HepG2 (cell line): ENCODE measurements at regions not wholly inside any gene's neighbourhood (a gene's known extent, or its start where the extent isn't known, plus 50 kb on each side); places are given as distances from the start of the nearest gene placed in this dataset.

Experiments used
- ARID2 ChIP-seq: sonication (generic); formaldehyde crosslinking; IDR thresholded peaks from 2 replicates; pipeline ENCODE4 v1.8.1; 2022; ENCODE audit warnings: mild to moderate bottlenecking, missing genetic modification reagents, borderline replicate concordance
- ATAD3A ChIP-seq: sonication (generic); formaldehyde crosslinking; IDR thresholded peaks from 2 replicates; pipeline ENCODE4 v1.4.0; 2020; ENCODE audit warnings: missing genetic modification reagents
- ATF6 ChIP-seq: sonication (generic); formaldehyde crosslinking; conservative IDR thresholded peaks from 2 replicates; pipeline ENCODE4 v1.4.0; 2020; ENCODE audit warnings: missing genetic modification reagents
- ATM ChIP-seq: fragments of 450-650 bp; IDR thresholded peaks from 2 replicates; pipeline ENCODE4 v1.7.1; 2017; ENCODE audit warnings: mild to moderate bottlenecking, borderline replicate concordance
- CEBPZ ChIP-seq: IDR thresholded peaks from 2 replicates; pipeline ENCODE4 v1.6.1; 2012; ENCODE audit warnings: low read length, improper control_type of control experiment
- GATAD1 ChIP-seq: IDR thresholded peaks from 2 replicates; pipeline ENCODE4 v1.6.1; 2016; ENCODE audit warnings: missing genetic modification reagents, missing compliant biosample characterization
- HMG20A ChIP-seq: IDR thresholded peaks from 2 replicates; pipeline ENCODE4 v1.6.1; 2016; ENCODE audit warnings: borderline replicate concordance
- MYC ChIP-seq: sonication (generic); formaldehyde crosslinking; IDR thresholded peaks from 2 replicates; pipeline ENCODE4 v1.9.0; 2021; ENCODE audit warnings: missing genetic modification reagents, borderline replicate concordance
- NFIC ChIP-seq: IDR thresholded peaks from 2 replicates; pipeline ENCODE4 v1.6.1; 2012; ENCODE audit warnings: mild to moderate bottlenecking, low read length, inconsistent platforms
- SMAD1 ChIP-seq: sonication (generic); formaldehyde crosslinking; IDR thresholded peaks from 2 replicates; pipeline ENCODE4 v1.4.0; 2020; ENCODE audit warnings: missing genetic modification reagents, low read depth, mild to moderate bottlenecking, borderline replicate concordance
- SSRP1 ChIP-seq: IDR thresholded peaks from 2 replicates; pipeline ENCODE4 v1.6.1; 2016; ENCODE audit warnings: control low read depth
- TAF15 ChIP-seq: fragments of 200-400 bp; formaldehyde crosslinking; IDR thresholded peaks from one replicate; pipeline ENCODE4 v1.6.1; 2018; ENCODE audit warnings: mild to moderate bottlenecking, low read depth, low read length; ENCODE audit not compliant: poor library complexity, severe bottlenecking
- TIGD3 ChIP-seq: sonication (generic); formaldehyde crosslinking; IDR thresholded peaks from 2 replicates; pipeline ENCODE4 v1.5.1; 2020; ENCODE audit warnings: mild to moderate bottlenecking, missing genetic modification reagents, borderline replicate concordance
- ZNF10 ChIP-seq: sonication (generic); formaldehyde crosslinking; IDR thresholded peaks from 2 replicates; pipeline ENCODE4 v1.4.0; 2020; ENCODE audit warnings: mild to moderate bottlenecking, low read depth, missing genetic modification reagents, borderline replicate concordance
- ZNF142 ChIP-seq: sonication (generic); formaldehyde crosslinking; IDR thresholded peaks from 2 replicates; pipeline ENCODE4 v1.4.0; 2020; ENCODE audit warnings: missing genetic modification reagents
- ZNF619 ChIP-seq: sonication (generic); formaldehyde crosslinking; IDR thresholded peaks from 2 replicates; pipeline ENCODE4 v1.4.0; 2020; ENCODE audit warnings: mild to moderate bottlenecking, missing genetic modification reagents
- ZNF749 ChIP-seq: sonication (generic); formaldehyde crosslinking; IDR thresholded peaks from 2 replicates; pipeline ENCODE4 v1.8.0; 2022; ENCODE audit warnings: mild to moderate bottlenecking, missing genetic modification reagents, moderate library complexity, borderline replicate concordance

GRCh38 chr3:66808891-66809594 is 189.1 kb upstream of the KBTBD8 start (continued):
- TF ChIP-seq ZNF142 (CRISPR knock-in tag) (0 out of 2 replicates have a peak, but pooled peaks have one; percentile 32), TAF15 (no peak), HMG20A (CRISPR knock-in tag) (no peak), SSRP1 (CRISPR knock-in tag) (no peak), ATM (no peak), TIGD3 (CRISPR knock-in tag) (no peak), ATAD3A (CRISPR knock-in tag) (no peak), ZNF10 (CRISPR knock-in tag) (no peak), CEBPZ (no peak), NFIC (no peak; the same call in 1 of the 2 replicates), ZNF749 (no peak), ATF6 (CRISPR knock-in tag) (no peak), GATAD1 (no peak), SMAD1 (CRISPR knock-in tag) (no peak), ARID2 (CRISPR knock-in tag) (no peak), ZNF619 (no peak), MYC (CRISPR knock-in tag) (peak; percentile 35; the same call in 1 of the 2 replicates)
